HL-60 (cell line): ENCODE measurements at regions not wholly inside any gene's neighbourhood (a gene's known extent, or its start where the extent isn't known, plus 50 kb on each side); places are given as distances from the start of the nearest gene placed in this dataset.
"Not testable (repeated sequence)": the region's sequence is repeated elsewhere in the genome, so short reads cannot be mapped to it uniquely, and the experiment has no call there.

ENCODE experiments used
- GABPA ChIP-seq: IDR thresholded peaks from 2 replicates; pipeline ENCODE4 v1.6.1; 2012; ENCODE audit warnings: low read depth
- TF ChIP-seq, protein P1 (sequence below): IDR thresholded peaks from one replicate; pipeline ENCODE4 v1.5.1; 2011; ENCODE audit warnings: low read length, control low read depth, inconsistent platforms; ENCODE audit not compliant: insufficient read depth
- TF ChIP-seq, protein P2 (sequence below): IDR thresholded peaks from 2 replicates; pipeline ENCODE4 v1.6.1; 2012; ENCODE audit warnings: low read depth; ENCODE audit not compliant: insufficient replicate concordance

DNA sequence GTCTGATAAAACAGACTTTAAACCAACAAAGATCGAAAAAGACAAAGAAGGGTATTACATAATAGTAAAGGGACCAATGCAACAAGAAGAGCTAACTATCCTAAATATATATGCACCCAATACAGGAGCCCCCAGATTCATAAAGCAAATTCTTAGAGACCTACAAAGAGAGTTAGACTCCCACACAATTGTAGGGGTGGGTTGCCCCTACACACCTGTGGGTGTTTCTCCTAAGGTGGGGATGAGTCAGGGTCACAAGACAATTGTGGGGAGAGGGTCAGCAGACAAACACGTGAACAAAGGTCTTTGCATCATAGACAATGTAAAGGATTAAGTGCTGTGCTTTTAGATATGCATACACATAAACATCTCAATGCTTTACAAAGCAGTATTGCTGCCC lies 269.4 kb upstream of the PRR16 start:
- TF ChIP-seq, protein P1, sequence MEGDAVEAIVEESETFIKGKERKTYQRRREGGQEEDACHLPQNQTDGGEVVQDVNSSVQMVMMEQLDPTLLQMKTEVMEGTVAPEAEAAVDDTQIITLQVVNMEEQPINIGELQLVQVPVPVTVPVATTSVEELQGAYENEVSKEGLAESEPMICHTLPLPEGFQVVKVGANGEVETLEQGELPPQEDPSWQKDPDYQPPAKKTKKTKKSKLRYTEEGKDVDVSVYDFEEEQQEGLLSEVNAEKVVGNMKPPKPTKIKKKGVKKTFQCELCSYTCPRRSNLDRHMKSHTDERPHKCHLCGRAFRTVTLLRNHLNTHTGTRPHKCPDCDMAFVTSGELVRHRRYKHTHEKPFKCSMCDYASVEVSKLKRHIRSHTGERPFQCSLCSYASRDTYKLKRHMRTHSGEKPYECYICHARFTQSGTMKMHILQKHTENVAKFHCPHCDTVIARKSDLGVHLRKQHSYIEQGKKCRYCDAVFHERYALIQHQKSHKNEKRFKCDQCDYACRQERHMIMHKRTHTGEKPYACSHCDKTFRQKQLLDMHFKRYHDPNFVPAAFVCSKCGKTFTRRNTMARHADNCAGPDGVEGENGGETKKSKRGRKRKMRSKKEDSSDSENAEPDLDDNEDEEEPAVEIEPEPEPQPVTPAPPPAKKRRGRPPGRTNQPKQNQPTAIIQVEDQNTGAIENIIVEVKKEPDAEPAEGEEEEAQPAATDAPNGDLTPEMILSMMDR: not testable (repeated sequence)
- not testable (repeated sequence) for TF ChIP-seq GABPA
- TF ChIP-seq, protein P2, sequence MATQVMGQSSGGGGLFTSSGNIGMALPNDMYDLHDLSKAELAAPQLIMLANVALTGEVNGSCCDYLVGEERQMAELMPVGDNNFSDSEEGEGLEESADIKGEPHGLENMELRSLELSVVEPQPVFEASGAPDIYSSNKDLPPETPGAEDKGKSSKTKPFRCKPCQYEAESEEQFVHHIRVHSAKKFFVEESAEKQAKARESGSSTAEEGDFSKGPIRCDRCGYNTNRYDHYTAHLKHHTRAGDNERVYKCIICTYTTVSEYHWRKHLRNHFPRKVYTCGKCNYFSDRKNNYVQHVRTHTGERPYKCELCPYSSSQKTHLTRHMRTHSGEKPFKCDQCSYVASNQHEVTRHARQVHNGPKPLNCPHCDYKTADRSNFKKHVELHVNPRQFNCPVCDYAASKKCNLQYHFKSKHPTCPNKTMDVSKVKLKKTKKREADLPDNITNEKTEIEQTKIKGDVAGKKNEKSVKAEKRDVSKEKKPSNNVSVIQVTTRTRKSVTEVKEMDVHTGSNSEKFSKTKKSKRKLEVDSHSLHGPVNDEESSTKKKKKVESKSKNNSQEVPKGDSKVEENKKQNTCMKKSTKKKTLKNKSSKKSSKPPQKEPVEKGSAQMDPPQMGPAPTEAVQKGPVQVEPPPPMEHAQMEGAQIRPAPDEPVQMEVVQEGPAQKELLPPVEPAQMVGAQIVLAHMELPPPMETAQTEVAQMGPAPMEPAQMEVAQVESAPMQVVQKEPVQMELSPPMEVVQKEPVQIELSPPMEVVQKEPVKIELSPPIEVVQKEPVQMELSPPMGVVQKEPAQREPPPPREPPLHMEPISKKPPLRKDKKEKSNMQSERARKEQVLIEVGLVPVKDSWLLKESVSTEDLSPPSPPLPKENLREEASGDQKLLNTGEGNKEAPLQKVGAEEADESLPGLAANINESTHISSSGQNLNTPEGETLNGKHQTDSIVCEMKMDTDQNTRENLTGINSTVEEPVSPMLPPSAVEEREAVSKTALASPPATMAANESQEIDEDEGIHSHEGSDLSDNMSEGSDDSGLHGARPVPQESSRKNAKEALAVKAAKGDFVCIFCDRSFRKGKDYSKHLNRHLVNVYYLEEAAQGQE: not testable (repeated sequence)
